Gastroesophageal sphincter (tissue), 4 donors: ENCODE measurements at regions not wholly inside any gene's neighbourhood (a gene's known extent, or its start where the extent isn't known, plus 50 kb on each side); places are given as distances from the start of the nearest gene placed in this dataset.
"Not testable (repeated sequence)": the region's sequence is repeated elsewhere in the genome, so short reads cannot be mapped to it uniquely, and the experiment has no call there.

Source experiments
- ATAC-seq: fragments of 150-250 bp; one replicate; pipeline ENCODE4 v1.9.1; 2016; ENCODE audit warnings: mild to moderate bottlenecking, moderate library complexity
- H3K27ac ChIP-seq, 4 donors: fragments of 200-600 bp; sonication (generic) in 3 of 4; 1 replicate in 3 of 4; 2 replicates in 1 of 4; pipeline ENCODE4 v1.5.1; 2016 to 2019
- H3K27me3 ChIP-seq: fragments of 200-600 bp; sonication (generic); one replicate; pipeline ENCODE4 v1.5.1; 2019
- H3K36me3 ChIP-seq, 2 donors: fragments of 200-600 bp; sonication (generic); one replicate each; pipeline ENCODE4 v1.5.1; 2019; ENCODE audit warnings: control low read depth in 1 of 2
- H3K4me1 ChIP-seq, 3 donors: fragments of 200-600 bp; sonication (generic); 1 replicate in 2 of 3; 2 replicates in 1 of 3; pipeline ENCODE4 v1.5.1; 2016 to 2019; ENCODE audit warnings: control low read depth in 2 of 3
- H3K4me3 ChIP-seq, 2 donors: fragments of 200-600 bp; sonication (generic); one replicate each; pipeline ENCODE4 v1.5.1; 2019; ENCODE audit warnings: mild to moderate bottlenecking in 1 of 2, moderate library complexity in 1 of 2
- H3K9me3 ChIP-seq, 3 donors: fragments of 200-600 bp; sonication (generic); one replicate each; pipeline ENCODE4 v1.5.1; 2017 to 2019; ENCODE audit warnings: control low read depth in 2 of 3
- WGBS, 2 donors: methylation state at CpG; one replicate each; pipeline ENCODE4 v1.1.5; 2018; ENCODE audit warnings: low coverage in 1 of 2; 5-methylcytosine and 5-hydroxymethylcytosine counted together

DNA sequence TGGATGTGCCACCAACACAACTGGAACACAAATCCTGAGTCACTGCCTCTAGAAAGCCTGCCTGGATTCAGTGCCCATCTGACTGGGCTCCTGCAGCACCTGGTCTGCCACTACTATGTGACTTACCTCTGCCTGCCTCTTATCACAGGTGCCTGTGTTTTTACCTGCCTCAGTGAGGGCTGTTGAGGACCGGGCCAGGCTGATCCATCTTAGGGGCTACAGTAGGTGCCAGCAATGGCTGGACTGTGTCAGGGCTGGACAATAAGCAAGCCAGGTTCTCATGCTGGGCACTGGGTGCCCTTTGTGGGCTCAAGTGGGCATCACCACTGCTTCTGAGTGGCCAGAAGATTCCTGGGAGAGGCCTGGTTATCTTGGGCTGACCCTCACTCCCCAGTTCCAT lies 948.6 kb upstream of the TPTE start:
- ATAC-seq, H3K27ac ChIP-seq, H3K4me3 ChIP-seq, H3K36me3 ChIP-seq, H3K27me3 ChIP-seq, H3K9me3 ChIP-seq, H3K4me1 ChIP-seq: not testable (repeated sequence)
- 100% methylated on average over 1 of the region's 1 CpG; no CpG with 5 or more reads in 1 of the 2 donors for WGBS, 2 donors

- H3K27me3 ChIP-seq, H3K4me1 ChIP-seq, H3K27ac ChIP-seq, ATAC-seq, H3K36me3 ChIP-seq, H3K4me3 ChIP-seq, H3K9me3 ChIP-seq: not testable (repeated sequence)
- no CpG with 5 or more reads among the region's 1 CpG for WGBS, 2 donors
Measured at GRCh38 chr21:9573528-9573927, 947.9 kb upstream of the TPTE start.

- not testable (repeated sequence) for ATAC-seq, H3K27me3 ChIP-seq, H3K4me3 ChIP-seq, H3K9me3 ChIP-seq, H3K27ac ChIP-seq, H3K4me1 ChIP-seq, H3K36me3 ChIP-seq
- 83 to 90% methylated on average over 1 to 5 of the region's 17 CpGs for WGBS, 2 donors
Measured at GRCh38 chr21:9579275-9579674, 942.1 kb upstream of the TPTE start.

DNA sequence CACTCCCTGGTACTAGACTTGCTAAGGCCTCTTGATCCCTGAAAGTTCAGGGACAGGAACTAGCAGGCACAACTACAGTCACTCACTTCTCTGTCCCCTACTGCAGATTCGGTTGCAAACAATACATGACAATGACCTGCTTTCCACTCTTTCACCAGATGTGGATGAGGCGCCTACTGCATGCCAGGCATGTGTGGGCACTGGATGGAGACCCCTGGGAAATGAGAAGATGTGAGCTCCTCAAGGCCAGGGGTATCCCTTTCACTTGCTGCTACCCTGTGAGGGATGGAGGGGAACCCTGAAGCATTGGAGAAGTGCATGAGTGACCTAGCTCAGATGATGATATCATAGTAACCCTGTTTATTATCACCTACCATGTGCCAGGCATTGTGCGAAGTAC lies 933.4 kb upstream of the TPTE start:
- H3K4me1 ChIP-seq, H3K4me3 ChIP-seq, H3K27me3 ChIP-seq, ATAC-seq, H3K36me3 ChIP-seq, H3K27ac ChIP-seq, H3K9me3 ChIP-seq: not testable (repeated sequence)
- 33% methylated on average over 1 of the region's 3 CpGs; no CpG with 5 or more reads in 1 of the 2 donors for WGBS, 2 donors

GRCh38 chr21:9592591-9592990 lies 928.8 kb upstream of the TPTE start:
- no CpG with 5 or more reads among the region's 24 CpGs for WGBS, 2 donors
- H3K9me3 ChIP-seq, ATAC-seq: not testable (repeated sequence)

DNA sequence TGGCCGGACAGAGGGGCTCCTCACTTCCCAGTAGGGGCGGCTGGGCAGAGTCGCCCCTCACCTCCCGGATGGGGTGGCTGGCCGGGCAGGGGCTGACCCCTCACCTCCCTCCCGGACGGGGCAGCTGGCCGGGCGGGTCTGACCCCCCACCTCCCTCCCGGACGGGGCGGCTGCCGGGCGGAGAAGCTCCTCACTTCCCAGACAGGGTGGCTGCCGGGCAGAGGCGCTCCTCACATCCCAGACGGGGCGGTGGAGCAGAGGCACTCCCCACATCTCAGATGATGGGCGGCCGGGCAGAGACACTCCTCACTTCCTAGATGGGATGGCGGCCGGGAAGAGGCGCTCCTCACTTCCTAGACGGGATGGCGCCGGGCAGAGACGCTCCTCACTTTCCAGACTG lies 927.7 kb upstream of the TPTE start:
- not testable (repeated sequence) for H3K27me3 ChIP-seq, H3K4me3 ChIP-seq, H3K9me3 ChIP-seq, H3K27ac ChIP-seq, H3K4me1 ChIP-seq, H3K36me3 ChIP-seq, ATAC-seq
- WGBS, 2 donors = no CpG with 5 or more reads among the region's 27 CpGs

More at GRCh38 chr21:9592591-9592990, 928.8 kb upstream of the TPTE start:
- H3K4me1 ChIP-seq, H3K36me3 ChIP-seq, H3K27me3 ChIP-seq, H3K27ac ChIP-seq, H3K4me3 ChIP-seq: not testable (repeated sequence)

DNA sequence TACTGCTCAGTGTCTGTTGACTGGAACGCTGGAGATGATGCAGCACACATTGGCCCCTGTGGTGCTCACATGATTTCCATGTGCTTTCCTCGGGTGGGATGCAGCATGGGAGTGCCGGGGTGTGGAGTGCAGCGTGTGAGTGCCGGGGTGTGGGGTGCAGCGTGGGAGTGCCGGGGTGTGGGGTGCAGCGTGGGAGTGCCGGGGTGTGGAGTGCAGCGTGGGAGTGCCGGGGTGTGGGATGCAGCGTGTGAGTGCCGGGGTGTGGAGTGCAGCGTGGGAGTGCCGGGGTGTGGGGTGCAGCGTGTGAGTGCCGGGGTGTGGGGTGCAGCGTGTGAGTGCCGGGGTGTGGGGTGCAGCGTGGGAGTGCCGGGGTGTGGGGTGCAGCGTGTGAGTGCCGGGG lies 907.4 kb upstream of the TPTE start:
- not testable (repeated sequence) for H3K4me3 ChIP-seq, H3K9me3 ChIP-seq, H3K27me3 ChIP-seq, ATAC-seq, H3K27ac ChIP-seq, H3K36me3 ChIP-seq, H3K4me1 ChIP-seq
- 88% methylated on average over 9 of the region's 23 CpGs; no CpG with 5 or more reads in 1 of the 2 donors for WGBS, 2 donors

DNA sequence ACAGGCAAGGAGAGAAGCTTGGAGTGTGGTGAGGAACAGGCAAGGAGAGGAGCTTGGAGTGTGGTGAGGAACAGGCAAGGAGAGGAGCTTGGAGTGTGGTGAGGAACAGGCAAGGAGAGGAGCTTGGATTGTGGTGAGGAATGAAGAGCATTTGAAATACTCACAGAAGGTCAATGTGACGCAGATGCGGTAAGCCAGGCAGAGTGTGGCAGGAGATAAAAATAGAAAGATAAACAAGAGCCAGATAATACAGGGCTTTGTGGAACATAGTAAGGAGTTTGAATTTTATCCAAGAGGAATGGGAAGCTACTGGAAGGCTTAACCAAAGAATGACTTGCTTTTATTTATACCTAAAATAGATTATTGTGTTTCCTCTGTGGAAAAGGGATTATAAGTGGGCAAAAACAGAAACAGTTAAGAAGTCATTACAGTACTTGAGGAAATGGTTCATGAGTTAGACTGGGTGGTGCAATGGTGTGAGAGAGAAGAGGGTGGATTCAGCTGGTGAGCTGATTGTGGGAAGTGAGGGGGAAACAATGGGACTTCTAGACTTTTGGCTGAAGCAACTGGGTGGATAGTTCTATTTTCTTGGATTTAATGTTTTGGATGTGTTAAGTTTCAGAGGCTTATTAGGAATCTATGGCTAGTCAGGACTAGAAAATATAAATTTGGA lies 900.1 kb upstream of the TPTE start:
- not testable (repeated sequence) for H3K4me1 ChIP-seq, H3K9me3 ChIP-seq, H3K27ac ChIP-seq, H3K36me3 ChIP-seq, H3K27me3 ChIP-seq, ATAC-seq, H3K4me3 ChIP-seq
- WGBS, 2 donors = 76% methylated on average over 2 of the region's 2 CpGs; no CpG with 5 or more reads in 1 of the 2 donors

GRCh38 chr21:9628051-9628450 lies 893.3 kb upstream of the TPTE start:
- ATAC-seq, H3K36me3 ChIP-seq, H3K27ac ChIP-seq, H3K9me3 ChIP-seq, H3K4me1 ChIP-seq, H3K4me3 ChIP-seq, H3K27me3 ChIP-seq: not testable (repeated sequence)
- 59 to 73% methylated on average over 2 of the region's 3 CpGs for WGBS, 2 donors

GRCh38 chr21:9647409-9647808 lies 874.0 kb upstream of the TPTE start:
- not testable (repeated sequence) for H3K4me3 ChIP-seq, ATAC-seq, H3K36me3 ChIP-seq, H3K9me3 ChIP-seq, H3K4me1 ChIP-seq, H3K27ac ChIP-seq, H3K27me3 ChIP-seq

GRCh38 chr21:9648331-9648730 lies 873.1 kb upstream of the TPTE start:
- not testable (repeated sequence) for H3K27me3 ChIP-seq, H3K36me3 ChIP-seq, H3K4me3 ChIP-seq, H3K9me3 ChIP-seq, H3K27ac ChIP-seq, H3K4me1 ChIP-seq, ATAC-seq

- H3K36me3 ChIP-seq, H3K27ac ChIP-seq, H3K4me1 ChIP-seq, ATAC-seq, H3K27me3 ChIP-seq, H3K4me3 ChIP-seq, H3K9me3 ChIP-seq: not testable (repeated sequence)
- 58 to 66% methylated on average over 6 of the region's 6 CpGs for WGBS, 2 donors
Measured at GRCh38 chr21:9648947-9649720, 872.2 kb upstream of the TPTE start.

DNA sequence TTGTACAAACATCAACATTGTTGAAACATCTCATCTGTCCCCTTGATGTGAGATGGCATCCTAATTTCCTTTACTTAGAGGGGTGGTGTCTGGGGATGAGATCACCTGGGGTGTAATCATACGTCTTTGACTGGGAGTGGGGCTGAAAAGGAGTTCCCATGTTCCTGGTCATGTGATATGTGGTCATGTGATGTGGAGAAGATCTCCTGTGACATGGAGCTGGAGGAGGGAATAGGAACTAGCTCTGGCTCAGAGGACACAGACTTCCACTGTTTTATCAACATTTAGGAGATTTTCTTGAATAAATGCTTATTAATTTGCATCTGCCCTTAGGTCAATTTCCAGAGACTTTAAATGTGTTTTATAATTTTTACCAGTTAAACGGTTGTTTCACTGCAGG lies 868.6 kb upstream of the TPTE start:
- H3K4me1 ChIP-seq, H3K27me3 ChIP-seq, ATAC-seq, H3K4me3 ChIP-seq, H3K36me3 ChIP-seq, H3K27ac ChIP-seq, H3K9me3 ChIP-seq: not testable (repeated sequence)
- 19 to 31% methylated on average over 2 of the region's 2 CpGs for WGBS, 2 donors

DNA sequence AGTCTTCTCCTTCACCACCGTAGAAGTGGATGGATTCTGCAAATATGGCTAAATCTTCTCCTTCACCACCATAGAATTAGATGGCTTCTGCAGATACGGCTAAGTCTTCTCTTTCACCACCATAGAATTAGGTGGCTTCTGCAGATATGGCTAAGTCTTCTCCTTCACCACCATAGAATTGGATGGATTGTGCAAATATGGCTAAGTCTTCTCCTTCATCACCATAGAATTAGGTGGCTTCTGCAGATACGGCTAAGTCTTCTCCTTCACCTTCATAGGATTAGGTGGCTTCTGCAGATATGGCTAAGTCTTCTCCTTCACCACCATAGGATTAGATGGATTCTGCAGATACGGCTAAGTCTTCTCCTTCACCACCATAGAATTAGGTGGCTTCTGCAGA lies 866.2 kb upstream of the TPTE start:
- 77 to 79% methylated on average over 4 of the region's 4 CpGs for WGBS, 2 donors
- not testable (repeated sequence) for H3K27ac ChIP-seq, H3K27me3 ChIP-seq, ATAC-seq, H3K9me3 ChIP-seq, H3K4me3 ChIP-seq, H3K4me1 ChIP-seq, H3K36me3 ChIP-seq
